Mesendoderm (in vitro differentiated cells): ENCODE measurements at regions not wholly inside any gene's neighbourhood (a gene's known extent, or its start where the extent isn't known, plus 50 kb on each side); places are given as distances from the start of the nearest gene placed in this dataset. TPM values are rescaled to one million over a fixed set of nuclear protein-coding genes. Genes with fewer than 3 reads are reported as not detected.

ENCODE experiments used
- small RNA-seq: library from polyadenylated mRNA; stranded (forward); fragments of <200 nt; extraction: miRNeasy Mini kit (QIAGEN cat#:217004); gene quantifications from one replicate; pipeline ENCODE3, GENCODE V24; 2013; ENCODE audit not compliant: insufficient read depth

Small RNA genes lying in the stretch of these regions (small RNA-seq; reads per million reads assigned to genes)
- not detected for gene RNU6-164P
